IMR-90 (cell line): ENCODE measurements at regions not wholly inside any gene's neighbourhood (a gene's known extent, or its start where the extent isn't known, plus 50 kb on each side); places are given as distances from the start of the nearest gene placed in this dataset.

ENCODE experiments used
- ATAC-seq: fragments of 200-7000 bp; cut with Tn5 transposase; 2 replicates; pipeline ENCODE4 v1.9.1; 2020; ENCODE audit warnings: low read depth, mild to moderate bottlenecking, moderate library complexity
- BruUV-seq: library from RNA; stranded (reverse); fragments of 400-500 nt; replicated peaks from 2 replicates; lab custom pipeline; 2021; lab: Mats Ljungman, UMichigan
- CTCF ChIA-PET: fragments of 300-600 bp; formaldehyde crosslinking; extraction: SDS; loops from one replicate; lab custom pipeline; 2021; ENCODE audit warnings: antibody characterized with exemption; lab: Yijun Ruan, JAX
- POLR2A ChIA-PET: fragments of 300-600 bp; sonication (Branson Sonifier 250); formaldehyde crosslinking; loops from one replicate; lab custom pipeline; 2022; ENCODE audit warnings: antibody characterized with exemption; ENCODE audit not compliant: unreplicated experiment; lab: Charles Lee
- DNase-seq: peaks from one replicate; pipeline ENCODE4 v3.0.0; 2013
- H2AFZ ChIP-seq: replicated peaks from 2 replicates; pipeline ENCODE3; 2013; ENCODE audit warnings: low read length, mild to moderate bottlenecking; ENCODE audit not compliant: poor library complexity
- H2AK5ac ChIP-seq: 2 replicates; pipeline ENCODE4 v1.6.1; 2013; ENCODE audit warnings: low read depth, low read length, inconsistent platforms
- H2AK9ac ChIP-seq: replicated peaks from 2 replicates; pipeline ENCODE3; 2013; ENCODE audit warnings: mild to moderate bottlenecking, low read depth, low read length, moderate library complexity; ENCODE audit not compliant: poor library complexity
- H2BK120ac ChIP-seq: 2 replicates; pipeline ENCODE4 v1.6.1; 2013; ENCODE audit warnings: low read depth, low read length, inconsistent platforms
- H2BK15ac ChIP-seq: 3 replicates; pipeline ENCODE4 v1.6.1; 2013; ENCODE audit warnings: low read depth, low read length, inconsistent platforms
- H2BK20ac ChIP-seq: 2 replicates; pipeline ENCODE4 v1.6.1; 2013; ENCODE audit warnings: low read depth, mild to moderate bottlenecking, inconsistent platforms, low read length, moderate library complexity
- H2BK5ac ChIP-seq: 2 replicates; pipeline ENCODE4 v1.6.1; 2013; ENCODE audit warnings: mild to moderate bottlenecking, low read depth, low read length, inconsistent platforms; ENCODE audit not compliant: poor library complexity, severe bottlenecking
- H3K14ac ChIP-seq: replicated peaks from 2 replicates; pipeline ENCODE4 v1.6.1; 2013; ENCODE audit warnings: low read depth, low read length, inconsistent platforms
- H3K18ac ChIP-seq: 2 replicates; pipeline ENCODE4 v1.6.1; 2013; ENCODE audit warnings: low read depth, low read length, control low read depth
- H3K23ac ChIP-seq: 2 replicates; pipeline ENCODE4 v1.6.1; 2013; ENCODE audit warnings: low read depth, low read length, inconsistent platforms
- H3K27ac ChIP-seq: 2 replicates; pipeline ENCODE4 v1.5.1; 2013; ENCODE audit warnings: mild to moderate bottlenecking, control low read depth, low read length; ENCODE audit not compliant: insufficient read depth
- H3K27me3 ChIP-seq: 2 replicates; pipeline ENCODE4 v1.6.1; 2013; ENCODE audit warnings: low read length; ENCODE audit not compliant: control insufficient read depth, insufficient read depth
- H3K36me3 ChIP-seq: 2 replicates; pipeline ENCODE4 v1.6.1; 2013; ENCODE audit warnings: low read length, mixed read lengths; ENCODE audit not compliant: control insufficient read depth, insufficient read depth
- H3K4ac ChIP-seq: 2 replicates; pipeline ENCODE4 v1.6.1; 2013; ENCODE audit warnings: low read depth, low read length, inconsistent platforms
- H3K4me1 ChIP-seq: 2 replicates; pipeline ENCODE4 v1.6.1; 2013; ENCODE audit warnings: low read length, mixed read lengths; ENCODE audit not compliant: control insufficient read depth, insufficient read depth
- H3K4me2 ChIP-seq: 2 replicates; pipeline ENCODE4 v1.6.1; 2013; ENCODE audit warnings: low read depth, mild to moderate bottlenecking, control low read depth, low read length, moderate library complexity
- H3K4me3 ChIP-seq: 2 replicates; pipeline ENCODE4 v1.5.1; 2013; ENCODE audit warnings: low read depth, mild to moderate bottlenecking, control low read depth, low read length, moderate library complexity; ENCODE audit not compliant: insufficient read depth
- H3K56ac ChIP-seq: 2 replicates; pipeline ENCODE4 v1.6.1; 2013; ENCODE audit warnings: low read length, inconsistent platforms; ENCODE audit not compliant: insufficient read depth; ENCODE audit errors: extremely low read depth
- H3K79me1 ChIP-seq, 2 experiments: 2 replicates each; pipeline ENCODE4 v1.6.1; 2013; ENCODE audit warnings: low read length in 2 of 2, inconsistent platforms in 1 of 2, low read depth in 1 of 2
- H3K9ac ChIP-seq: 2 replicates; pipeline ENCODE4 v1.6.1; 2013; ENCODE audit warnings: low read depth, low read length, control low read depth
- H3K9me1 ChIP-seq: 2 replicates; pipeline ENCODE4 v1.6.1; 2013; ENCODE audit warnings: low read length, inconsistent platforms; ENCODE audit not compliant: insufficient read depth
- H3K9me3 ChIP-seq: 2 replicates; pipeline ENCODE4 v1.6.1; 2013; ENCODE audit warnings: low read length; ENCODE audit not compliant: control insufficient read depth, insufficient read depth
- H4K20me1 ChIP-seq: 2 replicates; pipeline ENCODE4 v1.6.1; 2013; ENCODE audit warnings: low read length, inconsistent platforms; ENCODE audit not compliant: insufficient read depth
- H4K5ac ChIP-seq: 2 replicates; pipeline ENCODE4 v1.6.1; 2013; ENCODE audit warnings: mild to moderate bottlenecking, low read depth, low read length, control low read depth
- H4K8ac ChIP-seq, 2 experiments: 2 replicates each; pipeline ENCODE4 v1.6.1; 2013; ENCODE audit warnings: low read depth in 2 of 2, low read length in 2 of 2, control low read depth in 1 of 2, inconsistent platforms in 1 of 2
- H4K91ac ChIP-seq: 2 replicates; pipeline ENCODE4 v1.6.1; 2013; ENCODE audit warnings: low read depth, low read length, inconsistent platforms; ENCODE audit not compliant: insufficient read depth
- CEBPB ChIP-seq: IDR thresholded peaks from 2 replicates; pipeline ENCODE4 v1.6.1; 2012; ENCODE audit warnings: low read depth, low read length, improper control_type of control experiment
- MAFK ChIP-seq: IDR thresholded peaks from 2 replicates; pipeline ENCODE4 v1.6.1; 2012; ENCODE audit warnings: low read depth, low read length, improper control_type of control experiment
- MAZ ChIP-seq: IDR thresholded peaks from 2 replicates; pipeline ENCODE4 v1.6.1; 2012; ENCODE audit warnings: low read depth, mild to moderate bottlenecking, low read length, improper control_type of control experiment, moderate library complexity, borderline replicate concordance
- MXI1 ChIP-seq: IDR thresholded peaks from 2 replicates; pipeline ENCODE4 v1.6.1; 2012; ENCODE audit warnings: low read depth, mild to moderate bottlenecking, low read length, moderate library complexity, borderline replicate concordance
- RFX5 ChIP-seq: IDR thresholded peaks from 2 replicates; pipeline ENCODE4 v1.8.0; 2012; ENCODE audit warnings: low read depth, mild to moderate bottlenecking, low read length, moderate library complexity
- SMC3 ChIP-seq: fragments of 150-350 bp; IDR thresholded peaks from 2 replicates; pipeline ENCODE4 v1.6.1; 2016; ENCODE audit warnings: low read depth, mild to moderate bottlenecking, antibody characterized with exemption, low read length, moderate library complexity
- WGBS, 2 experiments: methylation state at CpG; one replicate each; pipeline versions ENCODE4 v1.1.5 to v1.1.7; 2013; ENCODE audit warnings: missing lambda C conversion rate in 2 of 2; ENCODE audit not compliant: insufficient read length in 1 of 2; ENCODE audit errors: extremely low coverage in 2 of 2; 5-methylcytosine and 5-hydroxymethylcytosine counted together
- dilution Hi-C: fragments of 300-500 bp; cut with HindIII; formaldehyde crosslinking; loops from one replicate; pipeline ENCODE4 v1.14.3; 2018; ENCODE audit warnings: low sequenced_read_pairs; ENCODE audit not compliant: unreplicated experiment
- in situ Hi-C: fragments of 300-500 bp; cut with MboI; formaldehyde crosslinking; loops from 3 replicates; pipeline ENCODE4 v1.14.3; 2019; ENCODE audit warnings: low sequenced_read_pairs, inconsistent platforms, mixed read lengths
- intact Hi-C: fragments of 100-400 bp; cut with micrococcal nuclease; formaldehyde crosslinking; loops from 2 replicates; pipeline ENCODE4 v1.10.0; 2022
- TF ChIP-seq, protein P1 (sequence below): fragments of 150-350 bp; IDR thresholded peaks from 2 replicates; pipeline ENCODE4 v1.6.1; 2016; ENCODE audit warnings: low read depth, mild to moderate bottlenecking, low read length, moderate library complexity, borderline replicate concordance

DNA sequence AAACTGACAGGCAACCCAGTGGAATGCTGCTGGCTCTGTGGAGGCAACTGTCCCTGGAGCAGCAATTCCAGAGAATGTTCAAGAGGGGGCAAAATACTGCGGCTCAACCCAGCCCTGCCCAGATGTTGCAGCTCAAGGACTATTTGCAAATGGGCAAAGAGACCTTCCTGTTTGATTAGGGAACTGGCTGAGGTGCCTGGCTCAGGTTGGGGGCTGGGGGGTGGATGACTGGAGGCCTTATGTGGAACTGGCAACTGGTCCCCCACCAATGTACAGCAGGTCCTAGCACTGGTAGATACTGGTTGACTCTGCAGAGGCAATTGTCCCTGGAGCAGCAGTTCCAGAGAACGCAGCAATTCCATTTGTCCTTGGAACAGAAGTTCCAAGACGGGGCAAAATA is 302.5 kb downstream of the ZPLD1 start:
- H3K27me3 ChIP-seq: no peaks in the 10 kb centered on the region
- no peak overlapping the region for H2BK120ac ChIP-seq
- no peak for TF ChIP-seq RFX5
- no peak for TF ChIP-seq MXI1
- no peak for TF ChIP-seq SMC3
- TF ChIP-seq, protein P1, sequence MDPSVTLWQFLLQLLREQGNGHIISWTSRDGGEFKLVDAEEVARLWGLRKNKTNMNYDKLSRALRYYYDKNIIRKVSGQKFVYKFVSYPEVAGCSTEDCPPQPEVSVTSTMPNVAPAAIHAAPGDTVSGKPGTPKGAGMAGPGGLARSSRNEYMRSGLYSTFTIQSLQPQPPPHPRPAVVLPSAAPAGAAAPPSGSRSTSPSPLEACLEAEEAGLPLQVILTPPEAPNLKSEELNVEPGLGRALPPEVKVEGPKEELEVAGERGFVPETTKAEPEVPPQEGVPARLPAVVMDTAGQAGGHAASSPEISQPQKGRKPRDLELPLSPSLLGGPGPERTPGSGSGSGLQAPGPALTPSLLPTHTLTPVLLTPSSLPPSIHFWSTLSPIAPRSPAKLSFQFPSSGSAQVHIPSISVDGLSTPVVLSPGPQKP: no peak
- no peak for TF ChIP-seq CEBPB
- no peak for TF ChIP-seq MAFK
- no peak for TF ChIP-seq MAZ
- no peak overlapping the region for H3K9ac ChIP-seq
- H2BK20ac ChIP-seq: no peak overlapping the region
- in situ Hi-C loops: no loop called here
- no TSS peak for BruUV-seq
- no peak overlapping the region for H3K4ac ChIP-seq
- no peak overlapping the region for H4K5ac ChIP-seq
- ATAC-seq (no peak), DNase-seq (no peak)
- WGBS, 2 experiments: 60% methylated on average over 2 of the region's 3 CpGs; no CpG with 5 or more reads in 1 of the 2 experiments
- no peak overlapping the region for H3K27ac ChIP-seq
- dilution Hi-C loops: no loop called here
- no peak overlapping the region for H2BK5ac ChIP-seq
- ChIA-PET POLR2A (no interaction called here), CTCF (no interaction called here)
- no peaks in the 10 kb centered on the region for H3K36me3 ChIP-seq
- no peak overlapping the region for H4K91ac ChIP-seq
- no peak overlapping the region for H2BK15ac ChIP-seq
- no peak overlapping the region for H3K14ac ChIP-seq
- H2AFZ ChIP-seq: no peak overlapping the region
- no peak overlapping the region for H2AK5ac ChIP-seq
- H3K4me2 ChIP-seq: no peak overlapping the region
- H3K23ac ChIP-seq: no peak overlapping the region
- intact Hi-C loops: no loop called here
- no peak overlapping the region for H3K56ac ChIP-seq
- H2AK9ac ChIP-seq: no peak overlapping the region
- H3K4me3 ChIP-seq: no peak overlapping the region
- H3K9me3 ChIP-seq: no peaks in the 10 kb centered on the region
- no peak overlapping the region for H3K18ac ChIP-seq
- H3K4me1 ChIP-seq: no peaks in the 10 kb centered on the region
- no peaks in the 10 kb centered on the region for H4K20me1 ChIP-seq
- no peak overlapping the region for H4K8ac ChIP-seq
- H3K79me1 ChIP-seq: no peaks in the 10 kb centered on the region
- H3K9me1 ChIP-seq: no peaks in the 10 kb centered on the region
